ENCODE measurements at regions not wholly inside any gene's neighbourhood (a gene's known extent, or its start where the extent isn't known, plus 50 kb on each side); places are given as distances from the start of the nearest gene placed in this dataset.
A peak's percentile ranks its signal among the peaks of the same experiment; 100 is the strongest.

- Mint-ChIP-seq H3K9me3 (peaks cover 15% of the 10 kb centered on the region), H3K27ac (peak overlapping the region; percentile 93), H3K4me3 (no peak overlapping the region), H3K27me3 (ENCODE audit: low read depth) (no peaks in the 10 kb centered on the region), H3K4me1 (peaks cover 81% of the 10 kb centered on the region), H3K36me3 (peaks cover 15% of the 10 kb centered on the region)
- ATAC-seq (peak; percentile 40), DNase-seq (ENCODE audit: low spot score) (peak; percentile 21)
- TF ChIP-seq ARID4B (CRISPR knock-in tag; IDR thresholded peaks at IDR 0.05; ENCODE audit: borderline replicate concordance) (no peak), ZNF317 (CRISPR knock-in tag; IDR thresholded peaks at IDR 0.05; ENCODE audit: borderline replicate concordance, low read depth) (no peak), TCF7 (CRISPR knock-in tag; IDR thresholded peaks at IDR 0.05; ENCODE audit: low read depth) (no peak), RELA (CRISPR knock-in tag; IDR thresholded peaks at IDR 0.05; ENCODE audit: borderline replicate concordance) (no peak), ZNF512 (CRISPR knock-in tag; IDR thresholded peaks at IDR 0.05; ENCODE audit: borderline replicate concordance) (no peak), AR (CRISPR knock-in tag; IDR thresholded peaks at IDR 0.05) (no peak)
- ChIA-PET POLR2A (no interaction called here), CTCF (interaction anchor here (1.3 kb wide), 1 partner anchor 368 kb away, joined by 3 read pairs; no protein-coding TSS in a partner anchor)
These were observed 369.6 kb upstream of the SEMA6A start for GRCh38 chr5:116944183-116944582.

- 0 out of 2 replicates have a peak overlapping the region, but pooled peaks have one; percentile 33 for H3K27ac Mint-ChIP-seq
- H3K36me3 Mint-ChIP-seq = peaks cover 13% of the 10 kb centered on the region
- ATAC-seq (no peak), DNase-seq (ENCODE audit: low spot score) (no peak)
- H3K4me3 Mint-ChIP-seq = no peak overlapping the region
- peaks cover 13% of the 10 kb centered on the region for H3K9me3 Mint-ChIP-seq
- ChIA-PET POLR2A (no interaction called here), CTCF (no interaction called here)
- no peaks in the 10 kb centered on the region for H3K27me3 Mint-ChIP-seq (ENCODE audit: low read depth)
- TF ChIP-seq TCF7 (CRISPR knock-in tag; IDR thresholded peaks at IDR 0.05; ENCODE audit: low read depth) (no peak), SMAD3 (CRISPR knock-in tag; IDR thresholded peaks at IDR 0.05; ENCODE audit: borderline replicate concordance) (no peak), ERG (CRISPR knock-in tag; IDR thresholded peaks at IDR 0.05) (no peak), ZNF232 (CRISPR knock-in tag; IDR thresholded peaks at IDR 0.05) (no peak)
- H3K4me1 Mint-ChIP-seq = peaks cover 89% of the 10 kb centered on the region
These were observed 368.0 kb upstream of the SEMA6A start for GRCh38 chr5:116942622-116943021.

GRCh38 chr5:116939641-116940040, 365.0 kb upstream of the SEMA6A start:
- no peaks in the 10 kb centered on the region for H3K27me3 Mint-ChIP-seq (ENCODE audit: low read depth)
- POLR2A ChIA-PET = no interaction called here
- no peak for TF ChIP-seq CDX4 (CRISPR knock-in tag; IDR thresholded peaks at IDR 0.05; ENCODE audit: borderline replicate concordance)
- no peak for DNase-seq (ENCODE audit: low spot score)
- peak overlapping the region; percentile 98 for H3K27ac Mint-ChIP-seq
- H3K4me3 Mint-ChIP-seq = peak overlapping the region; percentile 44; the same call in 1 of the 2 replicates
- peaks cover 6% of the 10 kb centered on the region; the same call in 1 of the 2 replicates for H3K9me3 Mint-ChIP-seq
- CTCF ChIA-PET = interaction anchor here (1.0 to 1.9 kb wide), 2 partner anchors 8 to 75 kb away, joined by 3 to 6 read pairs; no protein-coding TSS in a partner anchor
- no peaks in the 10 kb centered on the region for H3K36me3 Mint-ChIP-seq
- H3K4me1 Mint-ChIP-seq = peaks cover 72% of the 10 kb centered on the region
- no peak for ATAC-seq
